NT2/D1 (cell line): ENCODE measurements at regions not wholly inside any gene's neighbourhood (a gene's known extent, or its start where the extent isn't known, plus 50 kb on each side); places are given as distances from the start of the nearest gene placed in this dataset.

ENCODE experiments used
- SUZ12 ChIP-seq: IDR thresholded peaks from 2 replicates; pipeline ENCODE4 v1.6.1; 2011; ENCODE audit not compliant: insufficient read length, insufficient read depth; ENCODE audit errors: extremely low read depth
- YY1 ChIP-seq: IDR thresholded peaks from 2 replicates; pipeline ENCODE4 v1.6.1; 2011; ENCODE audit not compliant: insufficient read length, insufficient read depth
- ZNF274 ChIP-seq: IDR thresholded peaks from 2 replicates; pipeline ENCODE4 v1.6.1; 2011; ENCODE audit warnings: mild to moderate bottlenecking, low read depth, low read length

DNA sequence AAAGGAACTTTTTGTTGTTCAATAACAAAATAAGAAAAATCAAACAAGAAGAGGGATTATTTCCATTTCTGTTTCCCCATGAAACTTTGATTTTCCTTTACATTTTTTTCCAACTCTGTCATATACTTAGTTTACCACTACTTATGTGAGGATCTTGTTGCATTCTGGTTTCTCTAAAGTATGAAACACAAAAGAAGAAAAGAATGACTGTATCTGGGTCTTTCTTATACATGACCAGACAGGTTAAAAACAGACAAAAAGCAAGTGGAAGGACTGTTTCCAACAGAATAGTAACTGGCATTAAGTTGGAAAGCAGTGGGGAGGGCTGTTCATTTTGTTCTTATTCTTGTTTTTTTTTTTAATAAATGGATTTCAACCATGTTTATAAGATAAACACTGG is 1207.8 kb upstream of the FAM98A start:
- TF ChIP-seq ZNF274 (no peak), YY1 (no peak), SUZ12 (no peak)
